Pulmonary artery endothelial cell (primary cell): ENCODE measurements at regions not wholly inside any gene's neighbourhood (a gene's known extent, or its start where the extent isn't known, plus 50 kb on each side); places are given as distances from the start of the nearest gene placed in this dataset.

Source experiments
- DNase-seq: peaks from one replicate; pipeline ENCODE4 v3.0.0-alpha.2; 2011; ENCODE audit warnings: low read depth, low spot score

DNA sequence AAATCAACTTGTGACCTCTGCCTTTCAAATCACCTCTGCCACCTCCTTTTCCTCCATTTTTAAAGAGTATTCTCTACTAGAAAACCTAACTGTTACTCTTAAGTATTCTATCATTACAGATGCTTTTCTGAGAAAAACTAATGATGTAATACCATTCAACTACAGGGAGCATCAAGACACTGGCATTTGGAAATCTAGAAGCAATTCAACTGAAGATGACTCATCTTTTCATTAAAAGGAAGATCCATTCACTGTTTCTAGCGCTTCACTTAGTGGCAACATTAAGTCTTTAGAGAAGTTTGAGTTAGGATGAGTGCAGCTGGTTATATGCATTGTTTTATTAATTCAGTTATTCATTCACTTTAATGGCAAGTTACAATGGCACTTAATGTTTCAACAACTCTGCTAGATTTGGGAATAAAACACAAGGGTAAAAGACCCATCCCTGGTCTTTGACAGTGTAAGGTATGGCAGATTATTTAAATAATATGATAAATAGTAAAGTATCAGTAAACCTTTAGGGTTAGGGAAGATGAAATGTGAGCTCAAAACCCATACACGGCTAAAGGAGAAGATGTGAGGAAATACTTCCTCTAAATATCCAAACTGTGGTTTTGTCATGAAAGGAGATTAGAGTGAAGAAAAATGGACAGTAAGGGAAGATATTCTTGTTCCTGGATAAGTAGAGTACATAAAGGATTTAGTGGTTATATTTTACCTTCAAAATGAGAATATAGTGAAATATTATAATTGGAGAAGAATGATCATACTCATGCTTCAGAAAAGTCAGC, 61.7 kb downstream of the KCNJ2 start:
- no peak for DNase-seq

DNA sequence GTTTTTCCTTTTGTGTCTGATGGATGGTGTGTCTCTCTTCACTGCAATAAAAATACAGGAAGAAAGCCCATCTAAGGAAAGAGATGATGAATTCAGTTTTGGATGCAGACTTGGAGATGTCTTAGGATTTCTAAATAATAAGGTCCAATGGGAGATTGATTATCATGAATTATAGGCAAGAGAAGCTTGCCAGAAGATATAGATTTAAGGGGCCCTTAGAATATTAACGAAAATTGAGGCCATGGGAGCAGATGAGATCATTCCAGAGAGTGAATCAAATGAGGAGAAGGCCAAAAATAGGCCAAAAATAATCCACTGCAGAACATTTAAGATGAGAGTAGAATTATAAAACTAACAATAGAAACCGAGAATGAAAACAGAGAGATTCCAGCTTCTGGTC, 63.1 kb downstream of the KCNJ2 start:
- DNase-seq = no peak

DNA sequence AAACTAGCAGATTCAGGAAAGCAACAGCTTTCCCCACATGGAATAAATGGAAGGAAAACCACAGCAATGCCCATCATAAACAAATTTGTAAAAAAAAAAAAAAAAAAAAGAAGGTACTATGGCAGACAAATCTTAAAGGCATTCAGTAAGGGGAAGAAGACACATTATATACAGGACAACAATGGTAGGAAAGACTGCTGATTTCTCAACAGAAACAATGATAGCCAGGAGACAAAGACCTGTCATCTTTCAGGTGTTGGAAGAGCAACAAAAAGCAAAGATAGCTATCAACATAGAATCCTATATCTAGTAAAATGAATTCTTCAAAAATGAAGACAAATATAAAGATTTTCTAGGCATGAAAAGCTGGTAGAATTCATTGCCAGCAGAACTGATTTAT, 65.9 kb downstream of the KCNJ2 start:
- no peak for DNase-seq

DNA sequence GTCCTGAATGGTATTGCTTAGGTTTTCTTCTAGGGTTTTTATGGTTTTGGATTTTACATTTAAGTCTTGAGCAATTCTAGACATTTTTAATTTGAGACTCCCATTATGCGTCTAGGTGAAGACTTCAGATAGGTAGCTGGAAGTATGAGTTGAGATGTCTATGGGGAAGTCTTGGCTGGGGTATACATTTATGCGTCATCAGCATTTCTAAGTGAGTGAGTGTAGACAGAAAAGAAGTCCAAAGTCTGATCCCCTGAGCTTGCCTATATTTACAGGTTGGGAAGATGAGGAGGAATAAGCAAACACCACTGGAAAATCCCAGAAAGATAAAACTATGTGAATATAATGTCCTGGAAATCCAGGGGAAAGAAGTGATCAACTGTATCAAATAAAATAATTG, 68.9 kb downstream of the KCNJ2 start:
- no peak for DNase-seq

DNA sequence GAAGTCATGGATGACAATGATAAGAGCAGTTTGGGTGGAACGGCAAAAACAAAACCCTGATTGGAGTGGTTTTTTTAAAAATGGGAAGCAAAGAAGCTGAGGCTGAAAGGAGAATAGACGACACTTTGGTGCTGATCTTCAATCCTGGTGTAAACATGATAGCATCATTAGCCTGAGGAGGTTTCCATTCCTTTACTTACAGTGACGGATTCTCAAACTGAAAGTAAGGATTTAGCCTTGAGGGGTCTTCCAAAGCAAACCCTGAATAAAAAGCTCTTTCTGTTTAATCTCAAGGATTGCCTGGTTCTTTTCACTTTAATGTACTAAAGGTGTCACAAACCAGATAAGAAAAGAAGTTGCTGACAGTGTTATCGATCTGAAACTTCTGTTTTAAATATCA, 69.3 kb downstream of the KCNJ2 start:
- DNase-seq = no peak

DNA sequence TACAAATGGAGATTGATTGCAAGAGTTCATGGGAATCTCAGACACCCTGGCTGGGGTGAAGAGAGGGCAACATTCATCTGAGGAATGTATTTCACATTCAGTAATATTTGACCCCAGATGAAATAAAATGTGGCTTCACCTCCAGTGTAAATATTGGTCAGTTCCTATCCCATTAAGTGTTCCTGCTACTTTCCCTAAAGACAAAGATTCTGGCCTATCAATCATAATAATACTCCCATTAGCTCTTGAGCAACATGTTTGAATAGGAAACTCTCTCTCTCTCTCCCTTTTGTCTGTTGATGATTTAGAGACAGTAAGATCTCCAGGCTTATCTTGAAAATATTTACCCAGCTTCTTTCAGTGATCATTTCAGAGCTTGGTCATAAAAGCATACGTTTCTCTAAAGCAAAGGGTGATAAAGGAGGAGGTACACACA, 70.1 kb downstream of the KCNJ2 start:
- DNase-seq = no peak

DNA sequence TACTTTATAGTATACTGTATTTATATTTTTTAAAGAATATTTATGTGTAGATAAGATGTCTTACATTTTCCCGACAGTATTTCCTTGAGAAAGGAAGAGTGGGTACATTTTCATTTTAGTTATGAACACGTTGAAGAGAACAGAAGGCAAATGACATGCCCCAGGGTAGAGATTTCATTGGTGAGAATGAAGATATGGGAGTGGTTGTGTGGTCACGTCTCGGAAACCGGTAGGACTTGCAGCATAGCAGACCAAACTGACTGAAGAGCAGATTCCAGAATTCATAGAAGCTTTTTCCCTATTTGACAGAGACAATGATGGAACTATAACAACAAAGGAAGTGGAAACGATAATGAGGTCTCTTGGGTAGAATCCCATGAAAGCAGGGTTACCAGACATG, 71.7 kb downstream of the KCNJ2 start:
- DNase-seq = no peak

DNA sequence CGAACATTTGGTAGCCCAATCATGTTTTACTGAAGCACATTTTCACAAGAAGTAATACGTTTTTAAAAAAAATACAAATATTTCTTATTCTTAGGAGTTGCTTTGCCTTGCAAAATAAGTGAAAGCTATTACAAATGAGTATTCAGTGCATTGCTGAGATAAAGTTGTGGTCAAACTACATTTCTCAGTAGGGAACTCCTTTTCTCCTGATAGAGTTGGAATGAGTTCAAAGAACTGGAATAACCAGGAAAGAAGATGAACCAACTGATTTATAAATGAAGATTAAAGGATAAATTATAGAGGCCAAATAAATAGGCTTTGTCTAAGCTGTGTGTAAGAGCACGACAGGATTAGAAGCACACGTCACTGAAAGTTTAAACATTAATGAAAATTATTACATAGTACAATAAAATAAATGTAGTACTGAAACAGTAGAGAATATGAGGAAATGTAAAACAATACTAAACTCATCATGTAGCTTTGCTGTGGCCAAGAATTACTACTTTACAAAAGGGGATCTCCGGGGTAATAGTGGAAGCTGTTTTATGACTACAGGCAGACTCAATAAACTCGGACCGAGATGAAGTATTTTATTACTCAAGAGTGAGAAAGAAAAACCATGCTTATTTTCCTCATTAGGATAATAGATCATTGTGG, 73.6 kb downstream of the KCNJ2 start:
- DNase-seq = no peak

DNA sequence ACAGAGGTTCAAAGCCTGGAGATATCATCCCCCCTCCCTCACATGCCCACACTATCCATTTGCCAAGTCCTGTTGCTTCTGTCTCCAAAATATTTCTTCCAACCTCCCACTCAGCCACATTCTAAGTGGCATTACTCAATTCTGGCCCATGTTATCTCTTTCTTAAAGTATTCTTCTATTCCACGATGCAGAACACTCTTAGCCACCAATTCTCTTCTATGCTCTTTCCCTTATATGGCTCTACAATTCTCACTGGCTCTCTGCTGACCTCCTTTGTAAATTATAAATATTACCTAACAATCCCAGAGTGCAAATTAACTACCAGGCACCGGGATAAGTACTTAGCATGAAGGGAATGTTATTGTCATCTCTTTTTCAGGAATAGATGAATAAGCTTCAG, 82.4 kb downstream of the KCNJ2 start:
- DNase-seq = no peak

DNA sequence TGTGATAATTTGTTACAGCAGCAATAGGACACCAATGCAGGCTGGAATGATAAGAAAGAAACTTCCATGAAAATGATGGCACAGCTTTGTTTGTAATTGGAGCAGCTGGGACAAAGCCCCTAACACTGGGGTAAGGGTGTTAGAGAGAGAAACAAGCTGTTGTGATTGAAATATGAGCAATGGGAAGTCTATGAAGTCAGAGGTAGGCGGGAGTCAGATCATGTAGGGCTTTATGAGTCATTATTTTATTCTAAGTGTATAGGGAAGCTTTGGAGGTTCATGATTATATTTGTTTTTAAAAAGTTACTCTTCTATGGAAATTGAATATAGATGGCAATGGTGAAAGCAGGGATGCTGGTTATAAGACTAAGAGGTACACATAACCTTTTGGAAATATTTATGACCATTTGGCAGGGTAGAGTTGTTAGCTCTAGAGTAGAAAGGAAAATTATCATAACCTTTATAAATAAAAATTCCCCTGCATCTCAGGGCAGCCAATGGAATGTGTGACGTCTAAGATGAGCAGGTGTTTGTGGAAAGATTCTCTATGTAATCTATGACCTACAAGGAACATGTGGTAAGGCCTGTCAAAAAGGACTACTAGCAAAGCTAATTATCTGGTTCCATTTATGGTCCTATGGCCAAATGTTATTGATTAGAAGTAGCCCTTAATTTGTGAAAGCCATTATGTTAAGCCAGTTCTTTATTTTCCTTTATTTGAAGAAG, 85.6 kb downstream of the KCNJ2 start:
- DNase-seq = no peak

DNA sequence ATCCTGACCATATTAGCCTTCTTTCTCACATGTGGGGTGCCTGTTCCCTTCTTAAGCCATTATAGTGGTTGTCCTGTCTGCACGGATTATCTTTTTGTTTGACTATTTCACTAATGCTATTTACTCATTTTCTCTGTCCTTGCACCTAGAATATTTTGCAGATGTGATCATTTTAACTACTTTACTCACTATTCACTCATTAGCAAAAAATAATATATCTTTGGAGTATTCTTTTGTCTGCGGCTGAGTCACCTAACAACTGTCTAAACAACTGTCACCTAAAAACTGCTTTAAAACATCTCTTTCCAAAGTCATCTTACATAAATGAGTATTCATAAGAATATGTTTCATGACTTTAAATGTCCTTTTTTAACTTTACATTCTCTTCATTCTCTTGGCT, 87.4 kb downstream of the KCNJ2 start:
- DNase-seq = no peak

DNA sequence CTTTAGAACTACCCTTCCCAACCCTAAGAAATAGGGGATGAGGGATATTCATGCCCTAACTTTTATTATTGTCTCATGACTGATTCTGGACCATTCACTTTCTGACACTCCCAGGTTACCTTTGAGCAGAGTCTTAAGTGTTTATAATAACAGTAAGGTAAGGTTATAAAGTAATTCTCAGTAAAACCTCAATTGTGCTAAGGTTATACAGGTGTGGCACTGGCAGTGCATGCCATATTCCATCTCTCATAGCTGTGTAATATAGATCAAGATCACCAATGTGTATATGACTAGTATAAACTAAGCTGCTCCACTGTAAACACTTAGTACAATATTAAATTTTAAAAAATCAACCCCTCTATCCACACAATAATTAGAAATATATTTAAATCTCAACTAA, 89.1 kb downstream of the KCNJ2 start:
- no peak for DNase-seq

DNA sequence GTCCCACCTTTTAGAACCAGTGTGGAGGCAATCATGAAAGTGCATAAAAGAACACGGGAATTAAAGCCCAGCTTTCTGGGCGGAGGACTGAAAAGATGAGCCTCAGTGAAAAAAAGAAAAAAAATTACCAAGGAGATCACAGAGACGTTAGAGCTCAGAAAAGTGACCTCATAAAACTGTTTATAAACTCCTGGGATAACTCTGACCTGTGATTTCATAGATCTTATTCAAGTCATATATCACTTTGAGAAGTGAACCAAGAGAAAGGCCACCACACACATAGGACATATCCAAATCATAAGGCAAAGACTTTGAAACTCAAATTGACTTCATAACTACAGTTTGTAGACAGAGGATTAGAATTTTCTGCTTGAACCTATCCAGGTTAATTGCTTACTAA, 90.1 kb downstream of the KCNJ2 start:
- DNase-seq = no peak

DNA sequence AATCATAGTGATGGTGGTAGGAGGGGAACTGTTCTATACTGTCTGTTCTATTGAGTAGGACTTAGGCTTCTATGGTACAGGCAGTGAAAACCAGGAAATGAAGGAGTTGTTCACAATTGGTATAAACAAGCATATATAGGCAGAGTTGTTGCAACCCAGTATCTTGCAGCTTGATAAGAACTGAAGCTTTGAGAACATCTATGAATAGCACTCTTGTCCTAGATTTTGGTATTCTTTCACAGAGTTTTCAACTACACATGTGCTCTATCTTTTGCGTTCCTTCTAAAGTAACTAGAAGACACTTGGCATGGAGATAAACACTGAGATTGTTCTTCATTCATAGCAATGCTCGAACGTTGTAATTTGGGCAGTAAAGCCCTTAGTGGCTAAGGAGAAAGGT, 91.8 kb downstream of the KCNJ2 start:
- DNase-seq = no peak

DNA sequence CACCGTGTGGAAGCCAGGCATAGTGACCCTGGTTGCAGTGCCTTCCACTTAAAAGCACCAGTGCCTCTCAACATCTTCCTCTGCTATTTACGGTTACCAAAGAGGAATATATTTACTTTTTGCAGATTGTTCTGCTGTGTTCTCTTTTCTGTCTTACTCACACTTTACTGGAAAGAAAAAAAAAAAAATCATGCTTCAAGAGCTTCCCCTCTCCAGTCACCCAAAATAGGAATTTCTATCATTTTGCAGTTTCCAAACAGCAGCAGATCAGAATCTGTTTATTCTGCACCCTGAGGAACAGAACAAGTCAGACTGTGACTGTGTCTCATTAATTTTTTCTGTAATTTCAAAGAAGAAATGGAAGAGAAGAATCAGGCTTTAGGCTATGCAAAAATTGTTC, 96.1 kb downstream of the KCNJ2 start:
- DNase-seq = no peak

DNA sequence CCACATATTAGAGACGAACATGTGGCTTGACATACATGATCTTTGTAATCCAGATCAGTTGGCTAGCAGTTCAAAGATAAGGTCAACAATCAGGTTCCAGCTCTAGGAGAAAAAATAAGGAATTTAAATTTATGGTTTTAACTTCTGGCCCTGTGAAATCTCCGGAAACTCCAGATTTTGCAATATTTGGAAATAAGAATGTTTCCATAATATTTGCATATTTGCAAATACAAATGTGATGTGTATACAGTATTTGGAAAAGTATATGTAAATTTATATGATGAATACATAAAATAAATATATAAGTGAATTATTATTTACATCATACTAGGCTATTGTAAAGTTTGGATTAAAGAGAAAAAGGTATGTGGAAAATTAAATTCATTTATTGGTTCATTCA, 97.1 kb downstream of the KCNJ2 start:
- DNase-seq = no peak

DNA sequence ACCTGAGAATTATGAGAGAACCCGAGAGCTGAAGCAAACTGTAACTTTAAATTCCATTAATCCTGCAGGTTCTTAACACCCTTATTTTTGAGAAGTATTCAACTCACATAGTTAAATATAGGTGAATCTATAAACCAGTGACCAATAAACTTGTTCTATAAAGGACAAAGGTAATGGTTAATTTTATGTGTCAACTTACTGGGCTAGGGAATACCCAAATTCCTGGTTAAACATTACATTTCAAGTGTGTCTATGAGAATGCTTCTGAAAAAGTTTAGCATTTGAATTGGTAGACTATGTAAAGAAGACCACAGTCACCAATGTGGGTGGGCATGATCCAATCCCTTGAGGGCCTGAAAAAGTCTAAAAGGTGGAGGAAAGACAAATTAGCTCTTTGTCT, 99.1 kb downstream of the KCNJ2 start:
- DNase-seq = no peak

DNA sequence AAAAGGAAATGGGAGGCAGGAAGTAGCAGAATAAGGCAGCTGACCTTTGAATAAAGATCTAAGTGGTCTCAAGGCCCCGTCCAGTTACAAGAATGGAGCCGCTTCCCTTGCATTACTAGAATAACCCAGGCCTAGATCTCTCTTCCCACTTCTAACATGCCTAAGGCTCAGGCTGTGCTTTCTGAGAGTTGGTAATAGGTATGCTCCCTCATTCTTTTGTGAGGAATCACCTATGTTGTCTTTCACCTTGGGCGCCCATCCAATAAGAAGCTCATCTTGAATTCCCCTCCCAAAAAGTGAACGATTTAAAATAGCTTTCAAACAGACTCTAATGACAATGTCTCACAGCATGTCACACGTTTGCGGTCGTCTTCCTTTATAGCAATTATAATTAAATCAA, 101.2 kb downstream of the KCNJ2 start:
- DNase-seq = no peak

DNA sequence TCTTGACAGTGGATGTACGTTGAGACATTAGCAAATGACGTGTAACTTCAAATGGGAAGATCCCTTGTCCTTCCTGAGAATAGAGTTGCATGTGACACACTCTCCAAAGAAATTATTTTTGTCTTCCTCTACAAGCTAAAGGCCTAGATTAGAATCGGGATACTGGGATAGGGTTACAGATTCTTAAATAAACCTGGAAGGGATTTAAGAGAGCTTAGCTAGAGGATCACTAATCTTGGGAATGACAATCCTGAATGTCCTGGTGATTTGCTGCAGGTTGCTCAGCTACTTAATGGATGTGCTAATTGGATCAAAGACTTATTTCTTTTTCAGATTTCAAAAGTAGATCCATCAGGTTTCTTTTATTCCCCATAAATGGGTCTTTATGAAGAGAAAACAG, 101.9 kb downstream of the KCNJ2 start:
- DNase-seq = no peak

DNA sequence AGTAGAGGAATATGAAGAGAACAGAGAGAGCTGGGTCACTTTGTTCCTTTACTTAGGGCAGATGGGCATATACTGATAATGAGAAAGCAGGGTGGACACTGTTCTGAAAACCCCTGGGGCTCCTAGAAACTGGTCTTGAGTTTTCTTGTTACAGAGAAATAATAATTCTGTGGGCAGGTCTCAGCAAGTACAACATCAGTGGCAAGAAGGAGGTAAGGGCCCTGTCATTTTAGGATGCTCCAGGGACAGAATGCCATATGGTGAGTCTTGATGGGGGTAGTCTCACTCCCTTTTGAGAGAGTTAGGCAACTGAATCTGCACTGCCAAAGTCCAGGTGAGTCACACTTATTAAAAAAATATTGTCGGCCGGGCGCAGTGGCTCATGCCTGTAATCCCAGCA, 102.3 kb downstream of the KCNJ2 start:
- DNase-seq = no peak

DNA sequence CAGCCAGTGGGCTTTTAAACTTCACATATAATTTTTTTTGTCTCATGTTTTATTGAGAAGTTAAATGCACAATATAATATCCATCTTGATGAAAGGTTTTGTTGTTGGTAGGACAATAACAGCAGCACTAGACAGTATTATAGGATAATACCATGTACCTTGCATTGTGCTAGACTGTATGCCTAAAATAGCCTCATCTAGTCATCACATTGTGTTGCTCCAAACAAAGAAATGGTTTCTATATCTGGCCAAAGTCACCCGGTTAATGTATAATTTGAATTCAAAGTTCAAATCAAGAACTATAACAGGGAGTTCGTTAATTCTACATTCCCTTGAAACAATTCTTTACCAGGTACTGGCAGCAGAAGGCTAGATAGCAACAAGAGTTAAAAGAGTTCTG, 104.9 kb downstream of the KCNJ2 start:
- DNase-seq = no peak

DNA sequence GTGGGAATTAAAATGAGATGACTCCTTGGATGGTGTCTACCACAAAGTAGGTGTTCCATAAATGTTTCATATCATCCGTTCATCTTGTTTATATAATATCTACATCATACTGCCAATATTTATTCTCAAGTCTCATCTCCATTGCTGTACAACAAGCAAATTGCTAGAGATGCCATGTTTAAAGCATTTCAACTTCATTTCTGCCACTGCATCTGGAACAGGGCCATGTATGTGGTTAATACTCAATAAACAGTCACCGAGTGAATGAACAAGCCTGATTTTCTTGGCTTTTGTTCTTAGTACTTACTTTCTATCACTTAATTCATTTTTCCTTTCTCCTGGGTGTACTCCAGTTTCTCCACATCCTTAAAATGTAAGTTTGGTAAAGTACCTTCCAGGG, 107.6 kb downstream of the KCNJ2 start:
- DNase-seq = no peak
